ENCODE measurements at regions not wholly inside any gene's neighbourhood (a gene's known extent, or its start where the extent isn't known, plus 50 kb on each side); places are given as distances from the start of the nearest gene placed in this dataset.

DNA sequence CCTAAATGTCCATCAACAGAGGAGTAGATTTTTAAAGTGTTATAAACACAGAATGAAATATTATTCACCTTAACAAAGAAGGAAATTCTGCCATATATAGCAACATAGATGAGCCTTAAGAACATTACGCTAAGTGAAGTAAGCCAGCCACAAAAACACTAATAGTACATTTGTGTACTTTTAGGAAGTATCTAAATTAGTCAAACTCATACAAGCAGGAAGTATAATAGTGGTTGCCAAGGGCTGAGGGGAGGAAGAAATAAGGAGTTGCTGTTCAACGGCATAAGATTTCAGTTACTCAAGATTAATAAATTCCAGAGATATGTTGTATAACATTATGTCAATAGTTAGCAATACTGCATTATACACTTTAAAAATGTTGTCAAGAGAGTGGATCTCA is 181.7 kb upstream of the ZC3H12C start:
- intact Hi-C loops (cut with DNase I; ENCODE audit: low total_unique reads): no loop called here
- no peak for TF ChIP-seq POLR2A (IDR thresholded peaks at IDR 0.05)
- TF ChIP-seq, protein P1, sequence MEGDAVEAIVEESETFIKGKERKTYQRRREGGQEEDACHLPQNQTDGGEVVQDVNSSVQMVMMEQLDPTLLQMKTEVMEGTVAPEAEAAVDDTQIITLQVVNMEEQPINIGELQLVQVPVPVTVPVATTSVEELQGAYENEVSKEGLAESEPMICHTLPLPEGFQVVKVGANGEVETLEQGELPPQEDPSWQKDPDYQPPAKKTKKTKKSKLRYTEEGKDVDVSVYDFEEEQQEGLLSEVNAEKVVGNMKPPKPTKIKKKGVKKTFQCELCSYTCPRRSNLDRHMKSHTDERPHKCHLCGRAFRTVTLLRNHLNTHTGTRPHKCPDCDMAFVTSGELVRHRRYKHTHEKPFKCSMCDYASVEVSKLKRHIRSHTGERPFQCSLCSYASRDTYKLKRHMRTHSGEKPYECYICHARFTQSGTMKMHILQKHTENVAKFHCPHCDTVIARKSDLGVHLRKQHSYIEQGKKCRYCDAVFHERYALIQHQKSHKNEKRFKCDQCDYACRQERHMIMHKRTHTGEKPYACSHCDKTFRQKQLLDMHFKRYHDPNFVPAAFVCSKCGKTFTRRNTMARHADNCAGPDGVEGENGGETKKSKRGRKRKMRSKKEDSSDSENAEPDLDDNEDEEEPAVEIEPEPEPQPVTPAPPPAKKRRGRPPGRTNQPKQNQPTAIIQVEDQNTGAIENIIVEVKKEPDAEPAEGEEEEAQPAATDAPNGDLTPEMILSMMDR (IDR thresholded peaks at IDR 0.05 in 8 of 11, conservative IDR thresholded peaks at IDR 0.05 in 3 of 11): no peak
- TF ChIP-seq POLR2AphosphoS5 (IDR thresholded peaks at IDR 0.05): no peak
- Histone ChIP-seq H3K9me3 (peaks cover 0 to 13% (median 0%) of the 10 kb centered on the region in 8 donors), H3K27ac (no peak overlapping the region), H3K4me1 (no peaks in the 10 kb centered on the region), H3K27me3 (replicated peaks in 1 of 7) (no peaks in the 10 kb centered on the region), H3K4me3 (no peak overlapping the region), H3K36me3 (no peaks in the 10 kb centered on the region)
- DNase-seq: no peak
- 5 to 33% (median 23%) methylated on average over 2 of the region's 2 CpGs for WGBS, 5 donors

DNA sequence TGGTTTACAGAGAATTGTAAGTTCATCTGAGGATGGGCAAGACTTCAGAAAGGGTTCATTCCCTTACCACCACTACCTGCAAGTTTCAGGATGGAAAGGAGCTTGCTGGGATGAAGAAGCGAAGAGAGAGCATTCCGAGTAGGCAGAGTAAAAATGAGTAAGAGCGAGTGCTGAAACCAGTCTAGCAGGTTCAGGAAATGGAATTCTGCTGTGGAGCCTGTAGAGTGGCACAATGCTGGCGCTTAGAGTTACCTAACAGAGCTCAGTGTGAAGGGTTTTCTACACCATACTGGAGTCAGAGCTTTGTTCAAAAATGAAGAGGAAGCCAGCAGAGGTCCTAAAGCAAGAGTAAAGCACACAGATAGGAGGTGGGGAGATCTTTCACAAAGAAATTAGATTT is 179.2 kb upstream of the ZC3H12C start:
- TF ChIP-seq POLR2AphosphoS5 (IDR thresholded peaks at IDR 0.05) (no peak), POLR2A (IDR thresholded peaks at IDR 0.05) (no peak)
- TF ChIP-seq, protein P1 (IDR thresholded peaks at IDR 0.05 in 8 of 11, conservative IDR thresholded peaks at IDR 0.05 in 3 of 11): no peak
- Histone ChIP-seq H3K36me3 (no peaks in the 10 kb centered on the region), H3K9me3 (peaks cover 0 to 13% (median 0%) of the 10 kb centered on the region in 8 donors), H3K27me3 (replicated peaks in 1 of 7) (no peaks in the 10 kb centered on the region), H3K4me3 (no peak overlapping the region), H3K27ac (peak overlapping the region in 2 of 8 donors; percentile 16 to 29), H3K4me1 (no peaks in the 10 kb centered on the region)
- intact Hi-C loops (cut with DNase I; ENCODE audit: low total_unique reads): no loop called here
- WGBS, 5 donors: 86 to 95% (median 88%) methylated on average over 4 of the region's 4 CpGs
- no peak for DNase-seq

DNA sequence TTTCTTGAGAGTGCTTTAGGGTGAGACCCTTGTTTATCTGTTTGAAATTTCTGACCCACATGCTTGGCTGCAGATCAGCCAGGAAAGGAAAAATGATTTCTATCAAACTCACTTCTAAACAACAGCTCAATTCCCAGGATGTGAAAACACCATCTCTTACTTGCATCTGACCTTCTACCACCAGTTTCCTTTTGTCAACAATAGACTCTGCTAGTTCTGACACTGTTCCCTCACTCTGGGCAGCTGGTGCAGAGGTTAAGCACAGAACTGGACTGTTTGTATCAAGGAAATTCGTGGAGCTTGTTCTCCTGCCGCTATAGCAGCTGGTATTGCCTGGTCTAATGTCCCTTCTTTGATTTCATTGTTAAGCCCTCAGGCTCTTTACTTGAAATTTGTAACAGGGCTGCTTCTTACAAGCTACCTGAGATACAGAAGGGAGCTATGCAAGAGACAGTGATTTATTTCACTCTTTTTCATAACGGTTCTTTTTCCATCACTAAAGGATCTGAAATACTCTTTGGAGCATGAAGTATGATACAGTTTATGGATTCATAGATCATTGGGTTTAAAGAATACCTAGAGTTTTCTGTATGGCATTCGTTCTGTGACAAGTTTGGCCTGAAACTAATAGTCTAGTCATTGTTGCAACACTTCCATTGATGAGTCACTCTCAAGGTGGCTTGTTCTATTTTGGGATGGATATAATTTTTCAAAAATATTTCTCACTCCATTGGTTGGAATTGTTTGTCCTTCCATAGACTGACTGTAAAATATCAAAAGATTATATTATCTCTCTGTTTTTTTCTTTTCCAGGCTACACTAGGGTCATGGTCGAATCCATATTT is 178.2 kb upstream of the ZC3H12C start:
- peaks cover 0 to 20% (median 9%) of the 10 kb centered on the region in 8 donors for H3K9me3 ChIP-seq
- DNase-seq: no peak
- H3K27me3 ChIP-seq (replicated peaks in 1 of 7): no peaks in the 10 kb centered on the region
- H3K27ac ChIP-seq: peak overlapping the region in 3 of 8 donors; percentile 5 to 58 (median 29)
- 33 to 52% (median 35%) methylated on average over 5 of the region's 5 CpGs for WGBS, 5 donors
- intact Hi-C loops (cut with DNase I; ENCODE audit: low total_unique reads): no loop called here
- no peaks in the 10 kb centered on the region for H3K36me3 ChIP-seq
- no peak overlapping the region for H3K4me3 ChIP-seq
- TF ChIP-seq POLR2AphosphoS5 (IDR thresholded peaks at IDR 0.05) (no peak), POLR2A (IDR thresholded peaks at IDR 0.05) (no peak)
- H3K4me1 ChIP-seq: no peaks in the 10 kb centered on the region

DNA sequence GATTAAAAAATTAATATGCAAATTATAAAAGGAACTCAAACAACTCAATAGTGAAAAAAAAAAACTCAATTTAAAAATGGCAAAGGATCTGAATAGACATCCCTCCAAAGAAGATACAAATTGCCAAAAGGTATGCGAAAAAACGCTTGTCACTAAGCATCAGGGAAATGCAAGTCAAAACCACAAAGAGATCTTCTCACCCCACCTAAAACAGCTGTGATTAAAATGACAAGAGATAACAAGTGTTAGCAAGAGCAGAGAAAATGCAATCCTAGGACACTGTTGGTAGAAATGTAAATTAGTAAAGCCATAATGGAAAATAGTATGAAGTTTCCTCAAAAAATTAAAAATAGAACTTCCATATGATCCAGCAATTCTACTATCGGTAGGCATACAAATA is 166.3 kb upstream of the ZC3H12C start:
- WGBS, 5 donors: 50 to 54% (median 51%) methylated on average over 3 of the region's 3 CpGs
- H3K4me1 ChIP-seq: no peaks in the 10 kb centered on the region
- no peak overlapping the region for H3K27ac ChIP-seq
- intact Hi-C loops (cut with DNase I; ENCODE audit: low total_unique reads): no loop called here
- TF ChIP-seq POLR2AphosphoS5 (IDR thresholded peaks at IDR 0.05) (no peak), POLR2A (IDR thresholded peaks at IDR 0.05) (no peak)
- TF ChIP-seq, protein P1 (IDR thresholded peaks at IDR 0.05 in 8 of 11, conservative IDR thresholded peaks at IDR 0.05 in 3 of 11): no peak
- no peaks in the 10 kb centered on the region for H3K36me3 ChIP-seq
- DNase-seq: no peak
- no peaks in the 10 kb centered on the region for H3K27me3 ChIP-seq (replicated peaks in 1 of 7)
- H3K9me3 ChIP-seq: peaks cover 0 to 15% (median 1%) of the 10 kb centered on the region in 8 donors
- H3K4me3 ChIP-seq: no peak overlapping the region

Data from spleen (tissue), 11 donors.